Lung (tissue), 11 donors: ENCODE measurements at regions not wholly inside any gene's neighbourhood (a gene's known extent, or its start where the extent isn't known, plus 50 kb on each side); places are given as distances from the start of the nearest gene placed in this dataset.

ENCODE experiments used
- ATAC-seq: fragments of 200-7000 bp; cut with Tn5 transposase; one replicate; pipeline ENCODE4 v1.9.1; 2020; ENCODE audit warnings: moderate number of reproducible peaks; ENCODE audit not compliant: insufficient read depth, low FRiP score
- DNase-seq, 3 donors: peaks; one replicate each; pipeline ENCODE4 v3.0.0-alpha.2; 2013 to 2017
- H3K27ac ChIP-seq, 2 donors: one replicate each; pipeline ENCODE4 v1.5.1; 2013; ENCODE audit warnings: mild to moderate bottlenecking in 2 of 2, moderate library complexity in 2 of 2, control low read depth in 1 of 2, inconsistent platforms in 1 of 2, low read depth in 1 of 2, low read length in 1 of 2
- H3K27me3 ChIP-seq, 3 donors: one replicate each; pipeline ENCODE4 v1.5.1; 2013; ENCODE audit warnings: low read length in 2 of 3; ENCODE audit not compliant: control insufficient read depth in 3 of 3, insufficient read depth in 3 of 3
- H3K36me3 ChIP-seq, 4 donors: one replicate each; pipeline ENCODE4 v1.5.1; 2013; ENCODE audit warnings: low read length in 4 of 4, mild to moderate bottlenecking in 1 of 4, moderate library complexity in 1 of 4; ENCODE audit not compliant: control insufficient read depth in 4 of 4, insufficient read depth in 4 of 4
- H3K4me1 ChIP-seq, 5 donors: one replicate each; pipeline ENCODE4 v1.5.1; 2013; ENCODE audit warnings: low read length in 5 of 5, mild to moderate bottlenecking in 2 of 5, moderate library complexity in 1 of 5; ENCODE audit not compliant: control insufficient read depth in 5 of 5, insufficient read depth in 5 of 5
- H3K4me3 ChIP-seq: one replicate; pipeline ENCODE4 v1.5.1; 2013; ENCODE audit warnings: mild to moderate bottlenecking, control low read depth, moderate library complexity
- H3K9ac ChIP-seq, 2 donors: one replicate each; pipeline ENCODE4 v1.5.1; 2013; ENCODE audit warnings: low read length in 2 of 2, control low read depth in 1 of 2; ENCODE audit not compliant: insufficient read depth in 1 of 2
- H3K9me3 ChIP-seq, 4 donors: one replicate each; pipeline ENCODE4 v1.5.1; 2013; ENCODE audit warnings: low read length in 3 of 4, mild to moderate bottlenecking in 1 of 4, moderate library complexity in 1 of 4; ENCODE audit not compliant: control insufficient read depth in 4 of 4, insufficient read depth in 3 of 4
- WGBS, 2 donors: extraction: QIAGEN DNeasy Blood & Tissue Kit; methylation state at CpG; one replicate each; pipeline ENCODE4 v1.1.7; 2013; 5-methylcytosine and 5-hydroxymethylcytosine counted together
- TF ChIP-seq, protein P1 (sequence below): IDR thresholded peaks from 2 replicates; pipeline ENCODE4 v1.5.1; 2012; ENCODE audit warnings: mild to moderate bottlenecking; ENCODE audit errors: control extremely low read depth, extremely low read depth
- donor health status: control.
- donor health status: control.
- donor health status: Bipolar disorder and iron deficiency.
- donor health status: healthy.
- donor health status: DM: yes; HTN: yes; CAD: no.

DNA sequence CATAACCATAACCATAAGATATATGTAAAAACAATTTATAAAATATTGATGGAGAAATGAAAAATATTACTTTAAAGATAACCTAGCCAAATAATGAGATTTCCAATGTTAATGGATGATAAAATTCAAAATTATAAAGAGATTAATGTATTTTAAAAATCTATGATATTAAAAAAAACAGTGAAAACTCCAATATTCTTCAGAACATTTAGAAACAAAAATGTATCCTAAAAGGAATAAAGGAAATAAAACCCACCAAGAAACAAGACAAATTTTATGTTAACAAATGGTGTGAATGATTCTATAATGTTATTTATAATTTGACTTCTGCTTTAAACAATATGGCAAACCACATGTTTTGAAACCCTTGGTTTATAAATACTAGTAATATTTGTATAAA lies 1587.8 kb downstream of the PCDH9 start:
- Histone ChIP-seq H3K4me3 (no peak overlapping the region), H3K9ac (no peak overlapping the region), H3K27ac (no peak overlapping the region), H3K4me1 (no peaks in the 10 kb centered on the region), H3K36me3 (no peaks in the 10 kb centered on the region), H3K27me3 (no peaks in the 10 kb centered on the region), H3K9me3 (no peaks in the 10 kb centered on the region)
- ATAC-seq (no peak), DNase-seq (no peak)
- TF ChIP-seq, protein P1, sequence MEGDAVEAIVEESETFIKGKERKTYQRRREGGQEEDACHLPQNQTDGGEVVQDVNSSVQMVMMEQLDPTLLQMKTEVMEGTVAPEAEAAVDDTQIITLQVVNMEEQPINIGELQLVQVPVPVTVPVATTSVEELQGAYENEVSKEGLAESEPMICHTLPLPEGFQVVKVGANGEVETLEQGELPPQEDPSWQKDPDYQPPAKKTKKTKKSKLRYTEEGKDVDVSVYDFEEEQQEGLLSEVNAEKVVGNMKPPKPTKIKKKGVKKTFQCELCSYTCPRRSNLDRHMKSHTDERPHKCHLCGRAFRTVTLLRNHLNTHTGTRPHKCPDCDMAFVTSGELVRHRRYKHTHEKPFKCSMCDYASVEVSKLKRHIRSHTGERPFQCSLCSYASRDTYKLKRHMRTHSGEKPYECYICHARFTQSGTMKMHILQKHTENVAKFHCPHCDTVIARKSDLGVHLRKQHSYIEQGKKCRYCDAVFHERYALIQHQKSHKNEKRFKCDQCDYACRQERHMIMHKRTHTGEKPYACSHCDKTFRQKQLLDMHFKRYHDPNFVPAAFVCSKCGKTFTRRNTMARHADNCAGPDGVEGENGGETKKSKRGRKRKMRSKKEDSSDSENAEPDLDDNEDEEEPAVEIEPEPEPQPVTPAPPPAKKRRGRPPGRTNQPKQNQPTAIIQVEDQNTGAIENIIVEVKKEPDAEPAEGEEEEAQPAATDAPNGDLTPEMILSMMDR: no peak

GRCh38 chr13:65638572-65639168 lies 1591.5 kb downstream of the PCDH9 start:
- Histone ChIP-seq H3K4me3 (no peak overlapping the region), H3K27ac (no peak overlapping the region), H3K36me3 (no peaks in the 10 kb centered on the region), H3K27me3 (no peaks in the 10 kb centered on the region), H3K9ac (no peak overlapping the region), H3K9me3 (no peaks in the 10 kb centered on the region), H3K4me1 (no peaks in the 10 kb centered on the region)
- 14 to 16% methylated on average over 2 of the region's 2 CpGs for WGBS, 2 donors
- DNase-seq: peak in 2 of 3 donors; percentile 54 to 67
- TF ChIP-seq, protein P1: peak; percentile 14
- no peak for ATAC-seq

DNA sequence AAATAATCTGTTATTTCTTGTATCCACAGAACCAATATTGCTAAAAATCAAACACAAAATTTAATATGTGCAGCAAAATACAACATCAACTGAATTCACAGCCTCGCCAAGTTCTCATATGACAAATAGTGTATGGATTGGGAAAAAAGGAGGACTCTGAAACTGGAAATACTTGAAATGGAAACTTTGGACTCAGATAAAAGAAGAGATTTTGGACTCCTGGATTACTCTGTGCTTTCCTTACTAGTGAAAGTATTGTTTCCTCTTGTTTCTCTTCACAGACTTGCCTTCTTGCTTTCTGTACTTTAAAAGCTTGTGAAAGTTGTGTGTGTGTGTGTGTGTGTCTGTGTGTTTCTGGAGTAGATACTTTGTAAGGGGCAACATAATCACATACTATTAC lies 1596.3 kb downstream of the PCDH9 start:
- H3K9ac ChIP-seq: no peak overlapping the region
- WGBS, 2 donors: 88 to 92% methylated on average over 1 of the region's 1 CpG
- H3K4me3 ChIP-seq: no peak overlapping the region
- H3K27ac ChIP-seq: no peak overlapping the region
- no peaks in the 10 kb centered on the region for H3K4me1 ChIP-seq
- ATAC-seq (no peak), DNase-seq (peak in 1 of 3 donors; percentile 47)
- no peaks in the 10 kb centered on the region for H3K27me3 ChIP-seq
- no peaks in the 10 kb centered on the region for H3K36me3 ChIP-seq
- TF ChIP-seq, protein P1: no peak
- H3K9me3 ChIP-seq: no peaks in the 10 kb centered on the region

GRCh38 chr13:65631078-65631477 lies 1599.1 kb downstream of the PCDH9 start:
- H3K9ac ChIP-seq: no peak overlapping the region
- H3K4me3 ChIP-seq: no peak overlapping the region
- no peak for DNase-seq
- ATAC-seq: no peak
- TF ChIP-seq, protein P1: no peak
- no peaks in the 10 kb centered on the region for H3K36me3 ChIP-seq
- H3K9me3 ChIP-seq: no peaks in the 10 kb centered on the region
- no peaks in the 10 kb centered on the region for H3K4me1 ChIP-seq
- WGBS, 2 donors: 79 to 90% methylated on average over 2 of the region's 2 CpGs
- no peak overlapping the region for H3K27ac ChIP-seq
- no peaks in the 10 kb centered on the region for H3K27me3 ChIP-seq
